IPS DF 4.7 (cell line): ENCODE measurements at regions not wholly inside any gene's neighbourhood (a gene's known extent, or its start where the extent isn't known, plus 50 kb on each side); places are given as distances from the start of the nearest gene placed in this dataset.
"Not testable (repeated sequence)": the region's sequence is repeated elsewhere in the genome, so short reads cannot be mapped to it uniquely, and the experiment has no call there.

Source experiments
- DNase-seq: peaks from one replicate; pipeline ENCODE4 v3.0.0-alpha.2; 2013; ENCODE audit warnings: low spot score; ENCODE audit errors: extremely low read depth

GRCh38 chr2:146986161-146986560 lies 858.7 kb upstream of the ACVR2A start:
- DNase-seq, result no peak

- no peak for DNase-seq
These were observed 859.1 kb upstream of the ACVR2A start for GRCh38 chr2:146985753-146986152.

GRCh38 chr2:146984014-146984413 lies 860.8 kb upstream of the ACVR2A start:
- no peak for DNase-seq

- no peak for DNase-seq
These were observed 862.4 kb upstream of the ACVR2A start for GRCh38 chr2:146982393-146982846.

GRCh38 chr2:146981921-146982320 lies 862.9 kb upstream of the ACVR2A start:
- no peak for DNase-seq

- no peak for DNase-seq
These were observed 865.1 kb upstream of the ACVR2A start for GRCh38 chr2:146979746-146980145.

GRCh38 chr2:146978577-146979555 lies 866.0 kb upstream of the ACVR2A start:
- no peak for DNase-seq

GRCh38 chr2:146970981-146971380 lies 873.8 kb upstream of the ACVR2A start:
- not testable (repeated sequence) for DNase-seq

GRCh38 chr2:146969703-146970102 lies 875.1 kb upstream of the ACVR2A start:
- DNase-seq, result not testable (repeated sequence)

GRCh38 chr2:146964494-146964893 lies 880.3 kb upstream of the ACVR2A start:
- no peak for DNase-seq

GRCh38 chr2:146954544-146954943 lies 890.3 kb upstream of the ACVR2A start:
- no peak for DNase-seq

GRCh38 chr2:146952696-146953095 lies 892.1 kb upstream of the ACVR2A start:
- no peak for DNase-seq

- DNase-seq, result no peak
These were observed 893.9 kb upstream of the ACVR2A start for GRCh38 chr2:146950911-146951310.

GRCh38 chr2:146950361-146950760 lies 894.5 kb upstream of the ACVR2A start:
- DNase-seq, result no peak

- no peak for DNase-seq
These were observed 895.4 kb upstream of the ACVR2A start for GRCh38 chr2:146949400-146949799.

GRCh38 chr2:146944601-146945000 lies 900.2 kb upstream of the ACVR2A start:
- no peak for DNase-seq

- DNase-seq, result no peak
These were observed 904.7 kb upstream of the ACVR2A start for GRCh38 chr2:146939991-146940685.

GRCh38 chr2:146934921-146935320 lies 909.9 kb upstream of the ACVR2A start:
- no peak for DNase-seq

GRCh38 chr2:146931109-146931508 lies 913.7 kb upstream of the ACVR2A start:
- DNase-seq, result no peak

GRCh38 chr2:146927080-146927711 lies 917.6 kb upstream of the ACVR2A start:
- peak; percentile 41 for DNase-seq

GRCh38 chr2:146918280-146918679 lies 926.5 kb upstream of the ACVR2A start:
- no peak for DNase-seq
